Skin epidermis (tissue), 12 donors: ENCODE measurements at regions not wholly inside any gene's neighbourhood (a gene's known extent, or its start where the extent isn't known, plus 50 kb on each side); places are given as distances from the start of the nearest gene placed in this dataset.

Experiments
- H3K27ac ChIP-seq, 21 experiments: fragments of 200-600 bp; sonication (generic) in 11 of 21; one replicate each; pipeline ENCODE4 v1.5.0; 2020; ENCODE audit warnings: mild to moderate bottlenecking in 3 of 21, inconsistent platforms in 2 of 21, moderate library complexity in 2 of 21
- H3K4me3 ChIP-seq, 7 experiments: fragments of 200-600 bp; sonication (generic) in 2 of 7; one replicate each; pipeline ENCODE4 v1.5.0; 2020; ENCODE audit warnings: inconsistent platforms in 2 of 7, mild to moderate bottlenecking in 2 of 7, moderate library complexity in 1 of 7

- Histone ChIP-seq H3K27ac (no peak overlapping the region), H3K4me3 (no peak overlapping the region)
Observed at GRCh38 chr1:198472997-198473396, 67.5 kb downstream of the ATP6V1G3 start.

DNA sequence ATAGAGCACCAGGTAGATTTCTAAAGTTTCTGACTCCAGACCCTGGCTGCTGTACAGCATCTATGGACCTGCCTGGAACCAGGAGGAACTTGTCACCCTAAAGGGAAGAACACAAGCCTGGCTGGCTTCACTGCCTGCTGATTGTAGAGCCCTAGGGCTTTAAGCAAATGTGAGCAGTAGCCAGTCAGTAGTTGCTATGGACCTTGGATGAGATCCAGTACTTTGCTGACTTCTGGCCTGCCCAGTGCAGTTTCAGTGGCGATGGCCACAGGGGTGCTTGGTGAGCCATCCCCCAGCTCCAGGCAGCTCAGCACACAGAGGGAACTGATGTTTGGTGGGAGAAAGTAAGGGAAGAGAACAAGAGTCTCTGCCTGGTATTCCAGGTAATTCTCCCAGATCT, 68.4 kb downstream of the ATP6V1G3 start:
- Histone ChIP-seq H3K4me3 (no peak overlapping the region), H3K27ac (no peak overlapping the region)

GRCh38 chr1:198467907-198468306, 72.6 kb downstream of the ATP6V1G3 start:
- H3K27ac ChIP-seq, result no peak overlapping the region
- no peak overlapping the region for H3K4me3 ChIP-seq

- Histone ChIP-seq H3K27ac (no peak overlapping the region), H3K4me3 (no peak overlapping the region)
Observed at GRCh38 chr1:198467342-198467741, 73.1 kb downstream of the ATP6V1G3 start.

DNA sequence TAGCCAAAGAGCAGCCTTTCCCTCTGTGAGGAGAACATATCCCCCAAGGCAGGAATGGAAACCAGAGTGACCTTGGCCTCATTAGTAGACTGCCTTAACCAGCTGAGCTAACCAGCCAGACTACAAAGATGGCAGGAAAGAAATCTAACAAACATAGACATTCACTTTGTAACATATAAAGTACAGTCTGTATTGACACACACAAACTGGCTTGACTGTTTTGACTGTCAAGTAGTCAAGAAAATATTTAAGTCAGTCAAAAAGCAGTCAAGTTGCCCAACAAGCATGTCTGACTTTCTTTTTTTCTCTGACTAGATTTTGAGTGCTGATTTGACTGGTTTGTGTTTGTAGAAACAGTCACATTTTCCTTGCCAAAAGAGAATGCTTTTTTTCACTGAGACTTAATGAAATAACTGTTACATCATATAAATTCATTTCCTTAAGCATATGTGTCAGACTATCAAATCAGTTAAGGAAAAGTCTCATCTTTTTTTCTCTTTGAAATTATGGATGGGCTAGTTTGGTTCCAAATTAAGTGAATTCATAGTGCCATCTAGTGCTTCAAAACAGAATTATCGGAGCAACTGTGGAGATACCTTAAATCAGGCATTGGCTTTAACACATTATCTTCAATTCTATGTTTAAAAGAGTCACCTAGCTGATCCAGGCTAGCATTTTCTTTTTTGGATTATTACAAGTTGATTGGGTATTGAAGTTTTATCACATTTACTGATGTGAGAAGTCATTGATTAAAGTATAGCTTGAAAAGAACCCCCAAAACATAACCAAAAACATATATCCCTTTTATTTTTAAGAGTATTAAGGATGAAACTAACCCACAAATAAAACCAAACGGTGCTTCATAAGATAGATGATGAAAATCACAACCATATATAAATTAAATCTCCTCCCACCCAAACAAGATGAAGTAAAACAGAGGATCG, 75.0 kb downstream of the ATP6V1G3 start:
- H3K27ac ChIP-seq, result no peak overlapping the region
- no peak overlapping the region for H3K4me3 ChIP-seq

DNA sequence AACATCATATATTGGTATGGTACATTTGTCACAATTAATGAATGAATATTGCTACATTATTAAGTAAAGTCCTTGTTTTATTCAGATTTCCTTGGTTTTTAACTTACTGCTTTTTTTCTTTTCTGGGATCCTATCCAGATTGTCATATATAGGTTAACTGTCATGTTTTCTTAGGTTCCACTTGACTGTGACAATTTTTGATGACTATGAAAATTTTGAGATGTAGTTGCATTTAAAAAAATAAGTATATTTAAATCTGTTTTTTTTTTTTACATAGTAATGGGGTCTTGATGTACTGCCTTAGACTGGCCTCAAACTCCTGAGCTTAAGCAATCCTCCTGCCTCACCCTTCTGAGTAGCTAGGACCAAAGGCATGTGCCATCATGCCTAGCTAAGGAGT, 76.8 kb downstream of the ATP6V1G3 start:
- H3K4me3 ChIP-seq, result no peak overlapping the region
- H3K27ac ChIP-seq, result no peak overlapping the region

DNA sequence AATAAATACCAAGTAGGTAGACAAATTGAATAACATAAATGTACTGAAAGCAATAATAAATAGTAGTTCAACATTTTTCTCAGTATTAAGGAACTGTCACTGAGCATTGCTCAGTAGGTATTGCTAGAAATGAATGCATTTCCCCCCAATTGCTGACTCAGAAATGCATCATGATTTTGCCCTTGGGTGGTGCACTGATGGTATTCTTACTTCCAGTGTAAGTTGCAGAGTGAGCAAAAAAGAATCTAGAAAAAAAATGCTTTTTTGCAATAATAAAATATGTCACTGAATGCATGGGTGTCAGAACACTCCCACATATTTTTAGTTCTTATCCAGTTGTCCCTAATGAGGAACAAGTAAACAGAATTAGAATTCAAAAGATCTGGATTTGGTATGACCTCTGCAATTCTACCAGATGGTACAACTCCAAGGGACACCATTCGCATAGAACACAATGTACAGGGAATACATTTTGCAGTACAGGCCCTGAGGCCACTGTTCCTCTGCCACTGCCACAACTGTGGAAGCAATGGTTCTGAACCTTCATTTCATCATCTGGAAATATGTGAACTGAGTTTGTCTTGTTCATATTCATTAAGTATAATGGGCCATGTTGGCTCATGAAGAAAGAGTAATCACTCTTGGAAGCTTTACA, 78.0 kb downstream of the ATP6V1G3 start:
- H3K27ac ChIP-seq, result no peak overlapping the region
- no peak overlapping the region for H3K4me3 ChIP-seq

- H3K27ac ChIP-seq, result no peak overlapping the region
- no peak overlapping the region for H3K4me3 ChIP-seq
Observed at GRCh38 chr1:198455966-198456365, 84.5 kb downstream of the ATP6V1G3 start.

- Histone ChIP-seq H3K27ac (peak overlapping the region in 3 of 21 experiments; percentile 0 to 40 (median 28)), H3K4me3 (no peak overlapping the region)
Observed at GRCh38 chr1:198449727-198450433, 90.6 kb downstream of the ATP6V1G3 start.

GRCh38 chr1:198449261-198449660, 91.2 kb downstream of the ATP6V1G3 start:
- H3K4me3 ChIP-seq, result no peak overlapping the region
- H3K27ac ChIP-seq, result peak overlapping the region in 4 of 21 experiments; percentile 0 to 68 (median 38)

DNA sequence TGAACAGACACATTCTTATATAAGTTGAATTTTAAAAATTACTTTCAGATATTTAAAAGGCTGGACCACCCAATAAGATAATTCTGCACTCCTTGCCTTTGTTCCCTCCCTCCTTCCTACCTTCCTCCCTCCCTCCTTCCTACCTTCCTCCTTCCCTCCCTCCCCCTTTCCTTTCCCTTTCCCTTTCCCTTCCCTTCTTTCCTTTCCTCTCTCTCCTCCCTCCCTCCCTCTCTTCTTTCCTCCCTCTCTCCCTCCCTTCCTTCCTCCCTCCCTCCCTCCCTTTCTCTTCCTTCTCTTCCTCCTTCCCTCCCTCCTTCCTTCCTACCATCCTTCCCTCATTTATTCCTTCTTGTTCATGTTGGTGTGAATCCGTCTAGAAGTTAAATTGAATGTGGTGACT, 93.0 kb downstream of the ATP6V1G3 start:
- Histone ChIP-seq H3K4me3 (no peak overlapping the region), H3K27ac (no peak overlapping the region)

DNA sequence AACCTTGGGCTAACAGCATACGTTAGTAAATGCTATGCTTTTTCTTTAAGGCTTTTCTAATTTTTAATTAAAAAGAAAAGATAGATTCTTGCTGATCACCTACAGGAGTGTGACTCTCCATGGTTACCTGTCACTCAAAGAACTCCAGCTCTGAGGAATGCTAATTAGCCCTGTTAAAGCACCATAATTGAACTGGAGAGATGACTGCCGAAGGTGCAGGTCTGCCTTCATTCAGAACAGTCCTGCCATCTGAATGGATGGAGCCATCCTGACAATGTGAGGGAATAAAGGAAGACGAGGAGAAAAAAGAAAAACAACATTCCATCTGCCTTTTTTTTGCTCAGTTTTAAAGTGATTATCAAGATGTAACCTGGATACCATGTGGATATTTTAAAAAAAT, 94.6 kb downstream of the ATP6V1G3 start:
- Histone ChIP-seq H3K4me3 (no peak overlapping the region), H3K27ac (no peak overlapping the region)

GRCh38 chr1:198444792-198445191, 95.7 kb downstream of the ATP6V1G3 start:
- Histone ChIP-seq H3K27ac (no peak overlapping the region), H3K4me3 (no peak overlapping the region)

- peak overlapping the region in 7 of 21 experiments; percentile 3 to 62 (median 27) for H3K27ac ChIP-seq
- H3K4me3 ChIP-seq, result no peak overlapping the region
Observed at GRCh38 chr1:198443365-198444233, 96.9 kb downstream of the ATP6V1G3 start.

- no peak overlapping the region for H3K4me3 ChIP-seq
- H3K27ac ChIP-seq, result no peak overlapping the region
Observed at GRCh38 chr1:198440842-198441241, 99.6 kb downstream of the ATP6V1G3 start.

GRCh38 chr1:198437332-198437731, 103.1 kb downstream of the ATP6V1G3 start:
- H3K4me3 ChIP-seq, result no peak overlapping the region
- no peak overlapping the region for H3K27ac ChIP-seq

GRCh38 chr1:198436276-198436675, 104.2 kb downstream of the ATP6V1G3 start:
- no peak overlapping the region for H3K27ac ChIP-seq
- no peak overlapping the region for H3K4me3 ChIP-seq

DNA sequence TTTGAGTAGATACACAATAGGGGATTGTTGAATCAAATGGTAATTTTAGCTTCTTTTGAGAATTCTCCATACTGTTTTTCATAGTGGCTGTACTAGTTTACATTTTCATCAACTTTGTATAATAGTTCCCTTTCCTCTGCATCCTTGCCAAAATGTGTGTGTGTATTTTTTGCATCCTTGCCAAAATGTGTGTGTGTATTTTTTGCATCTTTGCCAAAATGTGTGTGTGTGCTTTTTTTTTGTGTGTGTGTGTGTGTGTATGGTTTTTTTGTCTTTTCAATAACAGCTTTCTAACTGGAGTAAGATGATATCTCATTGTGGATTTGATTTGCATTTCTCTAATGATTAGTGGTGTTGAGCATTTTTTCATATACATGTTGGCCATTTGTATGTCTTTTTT, 105.4 kb downstream of the ATP6V1G3 start:
- H3K27ac ChIP-seq, result no peak overlapping the region

DNA sequence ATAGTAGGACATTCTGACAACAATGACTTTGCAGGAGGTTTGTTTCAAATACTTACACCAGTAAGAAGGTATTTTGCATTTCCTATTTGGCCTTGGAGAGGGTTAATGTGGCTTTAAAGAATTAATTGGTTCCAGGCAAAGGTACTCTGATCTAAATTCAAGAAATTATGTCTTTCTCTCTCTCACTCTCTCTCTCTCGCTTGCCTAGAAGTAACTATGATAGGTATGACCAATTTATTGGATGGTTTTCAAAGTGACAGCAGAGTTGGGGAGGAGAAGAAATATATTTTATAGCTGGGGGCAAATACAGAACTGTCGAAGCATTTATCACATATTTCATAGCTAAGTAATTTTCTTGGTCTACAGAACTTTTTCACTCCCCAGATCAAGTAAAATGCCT, 116.0 kb downstream of the ATP6V1G3 start:
- no peak overlapping the region for H3K27ac ChIP-seq
- H3K4me3 ChIP-seq, result no peak overlapping the region

More for the DNA sequence above, 105.4 kb downstream of the ATP6V1G3 start:
- no peak overlapping the region for H3K4me3 ChIP-seq

DNA sequence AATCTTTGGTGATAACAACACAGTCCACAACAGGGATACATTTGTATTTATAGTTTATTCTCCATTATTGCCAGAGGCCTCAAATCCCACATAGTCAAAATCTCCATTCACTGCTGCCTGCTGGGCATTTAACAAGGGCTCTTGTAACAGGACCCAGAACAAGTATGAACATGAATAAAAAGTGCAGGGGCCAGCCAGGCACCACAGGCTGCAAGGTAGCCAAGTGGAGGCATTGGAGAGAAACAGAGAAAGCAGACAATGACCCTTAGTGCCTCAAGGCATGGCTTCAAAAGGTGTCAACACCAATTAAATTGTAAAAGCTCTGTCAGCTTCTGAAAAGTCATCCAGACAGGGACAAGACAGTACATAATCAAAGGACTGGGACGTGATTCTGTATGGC, 116.8 kb downstream of the ATP6V1G3 start:
- no peak overlapping the region for H3K4me3 ChIP-seq
- no peak overlapping the region for H3K27ac ChIP-seq
